ENCODE measurements at regions not wholly inside any gene's neighbourhood (a gene's known extent, or its start where the extent isn't known, plus 50 kb on each side); places are given as distances from the start of the nearest gene placed in this dataset.

GRCh38 chr4:20391198-20391597 is 139.5 kb downstream of the SLIT2 start:
- TF ChIP-seq NFIC (IDR thresholded peaks at IDR 0.05) (peak; percentile 38; the same call in 1 of the 2 replicates), TAF1 (IDR thresholded peaks at IDR 0.05; ENCODE audit: low read depth) (no peak)

DNA sequence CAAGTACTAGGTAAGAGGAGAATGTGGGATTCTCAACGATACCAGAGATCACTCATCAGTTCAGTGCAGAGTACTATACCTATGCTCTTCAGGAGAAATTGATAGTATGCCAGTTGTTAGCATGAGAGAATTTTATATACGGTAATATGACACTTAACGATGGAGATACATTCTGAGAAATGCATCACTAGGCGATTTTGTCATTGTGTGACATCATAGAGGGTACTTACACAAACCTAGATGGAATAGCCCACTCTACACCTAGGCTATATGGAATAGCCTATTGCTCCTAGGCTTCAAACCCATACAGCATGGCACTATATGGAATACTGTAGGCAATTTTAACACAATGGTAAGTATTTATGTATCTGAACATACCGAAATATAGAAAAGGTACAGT is 140.2 kb downstream of the SLIT2 start:
- TF ChIP-seq NFIC (IDR thresholded peaks at IDR 0.05), result no peak

DNA sequence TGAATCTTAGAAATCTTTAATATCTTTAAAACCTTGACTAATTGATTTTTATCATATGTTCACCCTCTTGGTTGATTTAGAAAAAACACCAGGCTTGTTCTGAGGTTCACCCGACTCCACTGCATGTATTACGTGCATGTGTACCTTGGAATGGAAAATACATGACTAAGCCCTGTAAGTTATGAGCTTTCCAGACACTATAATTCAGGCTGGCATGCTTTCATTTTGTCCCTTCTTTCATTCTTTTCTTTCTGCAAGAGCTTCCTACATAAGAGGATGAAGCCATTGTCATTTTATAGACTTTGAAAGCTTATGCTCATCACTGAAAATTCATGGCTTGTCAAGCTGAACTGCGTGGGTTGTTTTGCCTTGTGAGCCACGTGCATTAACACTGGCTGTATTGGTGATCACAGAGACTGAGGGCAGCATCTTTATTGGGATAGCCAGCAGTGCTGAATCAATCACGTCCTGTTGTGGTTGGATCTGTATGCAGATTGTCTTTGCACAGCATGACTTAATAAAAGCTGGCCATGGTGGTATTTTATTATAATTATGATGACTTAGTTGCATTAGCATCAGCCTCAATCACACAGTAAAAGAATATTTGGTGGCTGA is 141.9 kb downstream of the SLIT2 start:
- TF ChIP-seq CREB1 (IDR thresholded peaks at IDR 0.05; ENCODE audit: low read depth), result no peak

DNA sequence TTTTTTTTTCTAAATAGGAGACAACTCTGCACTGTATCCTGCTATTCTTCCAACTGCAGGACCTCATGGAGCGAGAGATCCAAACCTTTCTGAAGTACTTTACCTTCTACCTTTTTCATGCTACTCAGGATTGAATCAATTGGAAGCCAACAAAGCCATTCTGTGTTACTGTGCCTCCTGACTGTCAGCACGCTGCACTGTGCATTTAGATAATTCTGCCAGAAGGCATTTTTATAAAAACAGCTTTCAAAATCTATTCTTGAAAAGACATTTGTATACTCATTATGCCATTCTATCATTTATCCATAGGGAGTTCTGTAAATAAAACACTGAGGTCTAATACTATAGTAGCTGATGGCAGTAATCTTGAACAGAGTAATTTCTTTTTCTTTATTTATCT is 142.8 kb downstream of the SLIT2 start:
- TF ChIP-seq CEBPB (IDR thresholded peaks at IDR 0.05), result no peak
- TF ChIP-seq MAX (IDR thresholded peaks at IDR 0.05), result no peak

DNA sequence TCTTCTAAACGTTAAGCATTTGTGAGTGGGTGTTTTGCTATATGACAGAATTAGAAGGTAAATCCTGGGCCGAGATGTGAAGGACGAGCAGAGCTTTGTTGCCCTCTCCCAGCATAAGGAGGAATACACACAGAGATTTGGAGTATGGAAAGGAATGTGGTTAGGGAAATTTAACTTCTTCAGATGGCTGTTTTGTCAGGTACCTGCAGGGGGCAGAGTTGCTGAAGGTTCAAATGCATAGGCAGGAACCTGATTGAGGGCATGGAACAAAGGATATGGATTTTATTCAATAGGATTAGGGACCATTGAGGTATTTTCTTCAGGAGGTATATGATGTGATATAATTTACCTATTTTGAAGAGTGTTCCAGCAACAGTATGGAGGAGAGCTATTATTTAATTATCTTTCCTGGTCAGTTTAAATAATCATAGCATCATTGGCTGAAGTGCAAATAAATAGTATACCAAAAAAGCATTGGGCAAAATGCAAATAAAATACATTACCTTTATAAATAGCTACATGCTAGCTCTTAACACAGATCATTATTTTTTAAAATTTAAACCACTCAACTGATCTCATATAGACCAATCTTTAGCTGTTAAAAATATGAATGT is 143.6 kb downstream of the SLIT2 start:
- peak; percentile 45 for TF ChIP-seq RAD21 (IDR thresholded peaks at IDR 0.05; ENCODE audit: low read depth)
- TF ChIP-seq FOXM1 (IDR thresholded peaks at IDR 0.05; ENCODE audit: borderline replicate concordance, low read depth), result no peak
- no peak for TF ChIP-seq YY1 (IDR thresholded peaks at IDR 0.05; ENCODE audit: low read depth)

DNA sequence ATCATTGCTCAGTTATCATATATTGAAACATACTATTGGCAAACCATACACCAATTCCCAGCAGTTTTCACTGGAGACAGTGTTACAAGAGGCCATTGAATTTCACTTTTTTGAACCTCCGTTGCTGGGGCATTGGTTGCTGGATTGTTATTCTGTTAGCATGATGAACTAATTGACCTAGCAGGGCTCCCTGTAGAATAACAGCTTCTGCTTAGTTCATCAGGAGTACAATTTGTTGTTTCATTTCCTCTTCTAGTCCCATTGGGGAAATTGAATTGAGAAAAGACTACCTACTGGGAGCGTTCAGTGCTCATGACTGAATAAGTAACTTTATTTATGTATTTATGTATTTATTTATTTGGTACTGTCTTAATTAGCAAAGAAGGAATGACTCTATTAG is 151.6 kb downstream of the SLIT2 start:
- no peak for TF ChIP-seq TAF1 (IDR thresholded peaks at IDR 0.05; ENCODE audit: low read depth)
- no peak for TF ChIP-seq EP300 (IDR thresholded peaks at IDR 0.05; ENCODE audit: borderline replicate concordance)
- TF ChIP-seq FOXM1 (IDR thresholded peaks at IDR 0.05; ENCODE audit: borderline replicate concordance, low read depth), result no peak
- no peak for TF ChIP-seq TCF12 (IDR thresholded peaks at IDR 0.05; ENCODE audit: low read depth)
- no peak for TF ChIP-seq YY1 (IDR thresholded peaks at IDR 0.05; ENCODE audit: low read depth)
- no peak for TF ChIP-seq NFIC (IDR thresholded peaks at IDR 0.05)
- no peak for TF ChIP-seq CREB1 (IDR thresholded peaks at IDR 0.05; ENCODE audit: low read depth)
- no peak for TF ChIP-seq EGR1 (IDR thresholded peaks at IDR 0.05)
- no peak for TF ChIP-seq USF1 (IDR thresholded peaks at IDR 0.05)
- TF ChIP-seq CEBPB (IDR thresholded peaks at IDR 0.05), result no peak
- TF ChIP-seq, protein P1, sequence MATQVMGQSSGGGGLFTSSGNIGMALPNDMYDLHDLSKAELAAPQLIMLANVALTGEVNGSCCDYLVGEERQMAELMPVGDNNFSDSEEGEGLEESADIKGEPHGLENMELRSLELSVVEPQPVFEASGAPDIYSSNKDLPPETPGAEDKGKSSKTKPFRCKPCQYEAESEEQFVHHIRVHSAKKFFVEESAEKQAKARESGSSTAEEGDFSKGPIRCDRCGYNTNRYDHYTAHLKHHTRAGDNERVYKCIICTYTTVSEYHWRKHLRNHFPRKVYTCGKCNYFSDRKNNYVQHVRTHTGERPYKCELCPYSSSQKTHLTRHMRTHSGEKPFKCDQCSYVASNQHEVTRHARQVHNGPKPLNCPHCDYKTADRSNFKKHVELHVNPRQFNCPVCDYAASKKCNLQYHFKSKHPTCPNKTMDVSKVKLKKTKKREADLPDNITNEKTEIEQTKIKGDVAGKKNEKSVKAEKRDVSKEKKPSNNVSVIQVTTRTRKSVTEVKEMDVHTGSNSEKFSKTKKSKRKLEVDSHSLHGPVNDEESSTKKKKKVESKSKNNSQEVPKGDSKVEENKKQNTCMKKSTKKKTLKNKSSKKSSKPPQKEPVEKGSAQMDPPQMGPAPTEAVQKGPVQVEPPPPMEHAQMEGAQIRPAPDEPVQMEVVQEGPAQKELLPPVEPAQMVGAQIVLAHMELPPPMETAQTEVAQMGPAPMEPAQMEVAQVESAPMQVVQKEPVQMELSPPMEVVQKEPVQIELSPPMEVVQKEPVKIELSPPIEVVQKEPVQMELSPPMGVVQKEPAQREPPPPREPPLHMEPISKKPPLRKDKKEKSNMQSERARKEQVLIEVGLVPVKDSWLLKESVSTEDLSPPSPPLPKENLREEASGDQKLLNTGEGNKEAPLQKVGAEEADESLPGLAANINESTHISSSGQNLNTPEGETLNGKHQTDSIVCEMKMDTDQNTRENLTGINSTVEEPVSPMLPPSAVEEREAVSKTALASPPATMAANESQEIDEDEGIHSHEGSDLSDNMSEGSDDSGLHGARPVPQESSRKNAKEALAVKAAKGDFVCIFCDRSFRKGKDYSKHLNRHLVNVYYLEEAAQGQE (IDR thresholded peaks at IDR 0.05; ENCODE audit: low read depth), result no peak
- TF ChIP-seq RAD21 (IDR thresholded peaks at IDR 0.05; ENCODE audit: low read depth), result no peak
- TF ChIP-seq MAX (IDR thresholded peaks at IDR 0.05), result no peak
- TF ChIP-seq TEAD4 (IDR thresholded peaks at IDR 0.05), result no peak
- TF ChIP-seq ZBTB7A (IDR thresholded peaks at IDR 0.05; ENCODE audit: low read depth), result no peak

DNA sequence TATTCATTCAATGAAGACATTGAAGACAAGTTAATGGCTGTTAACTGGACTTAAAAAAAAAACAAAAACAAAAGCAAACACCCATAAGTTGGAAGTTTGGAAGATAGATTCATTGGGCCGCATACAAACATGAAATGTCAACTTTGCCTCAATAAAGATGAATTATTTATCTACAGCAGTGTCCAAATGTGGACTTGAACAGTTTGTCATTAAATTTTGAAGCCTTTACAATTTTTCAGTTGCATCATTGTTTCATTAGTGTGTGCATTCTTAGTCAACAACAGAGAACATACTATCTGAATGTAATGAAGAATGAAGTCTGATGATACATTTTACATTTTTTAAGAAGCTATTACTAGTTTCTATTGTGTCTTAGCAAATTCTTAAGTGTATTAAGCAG is 152.1 kb downstream of the SLIT2 start:
- TF ChIP-seq NFIC (IDR thresholded peaks at IDR 0.05) (no peak), EP300 (IDR thresholded peaks at IDR 0.05; ENCODE audit: borderline replicate concordance) (no peak), MAX (IDR thresholded peaks at IDR 0.05) (no peak), CREB1 (IDR thresholded peaks at IDR 0.05; ENCODE audit: low read depth) (no peak), FOXM1 (IDR thresholded peaks at IDR 0.05; ENCODE audit: borderline replicate concordance, low read depth) (no peak), TCF12 (IDR thresholded peaks at IDR 0.05; ENCODE audit: low read depth) (no peak), CEBPB (IDR thresholded peaks at IDR 0.05) (no peak), YY1 (IDR thresholded peaks at IDR 0.05; ENCODE audit: low read depth) (no peak), RAD21 (IDR thresholded peaks at IDR 0.05; ENCODE audit: low read depth) (no peak)
- TF ChIP-seq, protein P1 (IDR thresholded peaks at IDR 0.05; ENCODE audit: low read depth), result no peak
